K562 (cell line): ENCODE measurements at regions not wholly inside any gene's neighbourhood (a gene's known extent, or its start where the extent isn't known, plus 50 kb on each side); places are given as distances from the start of the nearest gene placed in this dataset.
"Not testable (repeated sequence)": the region's sequence is repeated elsewhere in the genome, so short reads cannot be mapped to it uniquely, and the experiment has no call there.

Experiments
- ARNT ChIP-seq, 2 experiments: fragments of 450-650 bp; IDR thresholded peaks; 2 replicates each; pipeline ENCODE4 v1.6.1; 2016; ENCODE audit warnings: mild to moderate bottlenecking in 1 of 2
- CHD2 ChIP-seq: IDR thresholded peaks from 2 replicates; pipeline ENCODE4 v1.6.1; 2011; ENCODE audit warnings: low read depth, low read length
- ETV6 ChIP-seq, 3 experiments: fragments of 150-350 bp in 1 of 3; sonication (generic) in 1 of 3; formaldehyde crosslinking in 1 of 3; IDR thresholded peaks; 2 replicates each; pipeline versions ENCODE4 v1.6.1 to v1.8.0; 2014 to 2022; ENCODE audit warnings: borderline replicate concordance in 2 of 3, low read depth in 2 of 3, antibody characterized with exemption in 1 of 3, low read length in 1 of 3, mild to moderate bottlenecking in 1 of 3, missing genetic modification reagents in 1 of 3
- RBM22 ChIP-seq: fragments of 200-400 bp; formaldehyde crosslinking; IDR thresholded peaks from 2 replicates; pipeline ENCODE4 v1.6.1; 2018; ENCODE audit warnings: low read length, low read depth; ENCODE audit not compliant: poor library complexity, severe bottlenecking
- SIN3A ChIP-seq, 2 experiments: fragments of 150-350 bp in 1 of 2; IDR thresholded peaks; 2 replicates each; pipeline ENCODE4 v1.6.1; 2011 to 2016; ENCODE audit warnings: borderline replicate concordance in 2 of 2, low read depth in 2 of 2, low read length in 2 of 2, mild to moderate bottlenecking in 2 of 2, moderate library complexity in 2 of 2; ENCODE audit not compliant: control insufficient read depth in 1 of 2
- SMC3 ChIP-seq: conservative IDR thresholded peaks from 2 replicates; pipeline ENCODE4 v1.6.1; 2011; ENCODE audit warnings: low read depth, low read length, improper control_type of control experiment; ENCODE audit not compliant: insufficient read depth
- SP2 ChIP-seq: IDR thresholded peaks from 2 replicates; pipeline ENCODE4 v1.6.1; 2011; ENCODE audit warnings: mild to moderate bottlenecking, low read depth, low read length, moderate library complexity; ENCODE audit not compliant: poor library complexity, severe bottlenecking; ENCODE audit errors: extremely low read depth
- ZNF57 ChIP-seq: fragments of 450-650 bp; formaldehyde crosslinking; IDR thresholded peaks from 2 replicates; pipeline ENCODE4 v1.4.0; 2020; ENCODE audit warnings: mild to moderate bottlenecking, moderate library complexity
- ZNF764 ChIP-seq: fragments of 250-450 bp; sonication (Bioruptor Pico); IDR thresholded peaks from 2 replicates; pipeline ENCODE4 v1.4.0; 2020; ENCODE audit warnings: low read depth, mild to moderate bottlenecking, moderate library complexity
- TF ChIP-seq, protein P1 (sequence below), 2 experiments: fragments of 450-650 bp in 1 of 2; sonication (generic) in 1 of 2; formaldehyde crosslinking in 1 of 2; IDR thresholded peaks in 1 of 2; conservative IDR thresholded peaks in 1 of 2; 2 replicates each; pipeline versions ENCODE4 v1.6.1 to v1.8.1; 2016 to 2023; ENCODE audit warnings: mild to moderate bottlenecking in 2 of 2, moderate library complexity in 2 of 2, inconsistent platforms in 1 of 2, missing genetic modification reagents in 1 of 2
- TF ChIP-seq, protein P2 (sequence below), 2 experiments: fragments of 450-650 bp; IDR thresholded peaks; 2 replicates each; pipeline ENCODE4 v1.6.1; 2016; ENCODE audit warnings: mild to moderate bottlenecking in 2 of 2, borderline replicate concordance in 1 of 2, low read depth in 1 of 2, moderate library complexity in 1 of 2
- TF ChIP-seq, protein P3 (sequence below), 3 experiments: IDR thresholded peaks in 2 of 3; conservative IDR thresholded peaks in 1 of 3; 2 replicates each; pipeline ENCODE4 v1.5.1; 2011 to 2012; ENCODE audit warnings: low read length in 3 of 3, mild to moderate bottlenecking in 3 of 3, control low read depth in 2 of 3, improper control_type of control experiment in 1 of 3, inconsistent platforms in 1 of 3, low read depth in 1 of 3, mixed read lengths in 1 of 3, moderate library complexity in 1 of 3; ENCODE audit not compliant: insufficient read depth in 2 of 3
- TF ChIP-seq, protein P4 (sequence below): fragments of 250-450 bp; sonication (Bioruptor Pico); IDR thresholded peaks from 2 replicates; pipeline ENCODE4 v1.5.0; 2020; ENCODE audit warnings: mild to moderate bottlenecking, borderline replicate concordance
- TF ChIP-seq, protein P5 (sequence below): fragments of 450-650 bp; IDR thresholded peaks from 2 replicates; pipeline ENCODE4 v1.6.1; 2018; ENCODE audit not compliant: partially characterized antibody

DNA sequence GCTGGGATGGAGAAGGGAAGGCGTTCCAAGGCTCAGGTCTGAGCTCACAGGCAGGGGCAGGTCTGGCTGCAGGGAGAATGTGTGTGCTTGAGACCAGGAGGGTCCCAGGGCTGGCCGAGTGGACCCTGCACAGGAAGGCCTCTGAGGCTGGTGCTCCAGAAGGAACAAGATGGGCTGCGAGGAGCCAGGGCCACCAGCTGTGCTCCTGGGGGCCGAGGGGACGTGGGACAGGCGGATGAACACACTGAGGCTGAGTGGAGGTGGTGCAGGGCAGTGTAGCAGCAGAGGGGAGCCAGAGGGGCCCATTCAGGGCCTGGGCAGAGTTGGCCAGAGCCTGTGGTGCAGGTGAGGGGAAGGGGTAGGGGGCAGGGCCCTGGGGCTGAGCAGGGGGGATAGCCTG, 249.7 kb downstream of the TMEM121 start:
- not testable (repeated sequence) for TF ChIP-seq SP2; ZNF57 (CRISPR knock-in tag); SIN3A (IDR thresholded peaks at IDR 0.05; ENCODE audit: borderline replicate concordance in 2 of 2, control insufficient read depth in 1 of 2, low read depth in 2 of 2, low read length in 2 of 2); ETV6 (IDR thresholded peaks at IDR 0.05; ENCODE audit: borderline replicate concordance in 1 of 2, low read depth in 2 of 2, low read length in 1 of 2); ETV6 (CRISPR knock-in tag; IDR thresholded peaks at IDR 0.05; ENCODE audit: borderline replicate concordance); ZNF764 (CRISPR knock-in tag); CHD2; SMC3; RBM22; ARNT (IDR thresholded peaks at IDR 0.05)
- TF ChIP-seq, protein P1, sequence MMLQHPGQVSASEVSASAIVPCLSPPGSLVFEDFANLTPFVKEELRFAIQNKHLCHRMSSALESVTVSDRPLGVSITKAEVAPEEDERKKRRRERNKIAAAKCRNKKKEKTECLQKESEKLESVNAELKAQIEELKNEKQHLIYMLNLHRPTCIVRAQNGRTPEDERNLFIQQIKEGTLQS (IDR thresholded peaks at IDR 0.05): not testable (repeated sequence)
- TF ChIP-seq, protein P1 (CRISPR knock-in tag; conservative IDR thresholded peaks at IDR 0.05): not testable (repeated sequence)
- TF ChIP-seq, protein P2, sequence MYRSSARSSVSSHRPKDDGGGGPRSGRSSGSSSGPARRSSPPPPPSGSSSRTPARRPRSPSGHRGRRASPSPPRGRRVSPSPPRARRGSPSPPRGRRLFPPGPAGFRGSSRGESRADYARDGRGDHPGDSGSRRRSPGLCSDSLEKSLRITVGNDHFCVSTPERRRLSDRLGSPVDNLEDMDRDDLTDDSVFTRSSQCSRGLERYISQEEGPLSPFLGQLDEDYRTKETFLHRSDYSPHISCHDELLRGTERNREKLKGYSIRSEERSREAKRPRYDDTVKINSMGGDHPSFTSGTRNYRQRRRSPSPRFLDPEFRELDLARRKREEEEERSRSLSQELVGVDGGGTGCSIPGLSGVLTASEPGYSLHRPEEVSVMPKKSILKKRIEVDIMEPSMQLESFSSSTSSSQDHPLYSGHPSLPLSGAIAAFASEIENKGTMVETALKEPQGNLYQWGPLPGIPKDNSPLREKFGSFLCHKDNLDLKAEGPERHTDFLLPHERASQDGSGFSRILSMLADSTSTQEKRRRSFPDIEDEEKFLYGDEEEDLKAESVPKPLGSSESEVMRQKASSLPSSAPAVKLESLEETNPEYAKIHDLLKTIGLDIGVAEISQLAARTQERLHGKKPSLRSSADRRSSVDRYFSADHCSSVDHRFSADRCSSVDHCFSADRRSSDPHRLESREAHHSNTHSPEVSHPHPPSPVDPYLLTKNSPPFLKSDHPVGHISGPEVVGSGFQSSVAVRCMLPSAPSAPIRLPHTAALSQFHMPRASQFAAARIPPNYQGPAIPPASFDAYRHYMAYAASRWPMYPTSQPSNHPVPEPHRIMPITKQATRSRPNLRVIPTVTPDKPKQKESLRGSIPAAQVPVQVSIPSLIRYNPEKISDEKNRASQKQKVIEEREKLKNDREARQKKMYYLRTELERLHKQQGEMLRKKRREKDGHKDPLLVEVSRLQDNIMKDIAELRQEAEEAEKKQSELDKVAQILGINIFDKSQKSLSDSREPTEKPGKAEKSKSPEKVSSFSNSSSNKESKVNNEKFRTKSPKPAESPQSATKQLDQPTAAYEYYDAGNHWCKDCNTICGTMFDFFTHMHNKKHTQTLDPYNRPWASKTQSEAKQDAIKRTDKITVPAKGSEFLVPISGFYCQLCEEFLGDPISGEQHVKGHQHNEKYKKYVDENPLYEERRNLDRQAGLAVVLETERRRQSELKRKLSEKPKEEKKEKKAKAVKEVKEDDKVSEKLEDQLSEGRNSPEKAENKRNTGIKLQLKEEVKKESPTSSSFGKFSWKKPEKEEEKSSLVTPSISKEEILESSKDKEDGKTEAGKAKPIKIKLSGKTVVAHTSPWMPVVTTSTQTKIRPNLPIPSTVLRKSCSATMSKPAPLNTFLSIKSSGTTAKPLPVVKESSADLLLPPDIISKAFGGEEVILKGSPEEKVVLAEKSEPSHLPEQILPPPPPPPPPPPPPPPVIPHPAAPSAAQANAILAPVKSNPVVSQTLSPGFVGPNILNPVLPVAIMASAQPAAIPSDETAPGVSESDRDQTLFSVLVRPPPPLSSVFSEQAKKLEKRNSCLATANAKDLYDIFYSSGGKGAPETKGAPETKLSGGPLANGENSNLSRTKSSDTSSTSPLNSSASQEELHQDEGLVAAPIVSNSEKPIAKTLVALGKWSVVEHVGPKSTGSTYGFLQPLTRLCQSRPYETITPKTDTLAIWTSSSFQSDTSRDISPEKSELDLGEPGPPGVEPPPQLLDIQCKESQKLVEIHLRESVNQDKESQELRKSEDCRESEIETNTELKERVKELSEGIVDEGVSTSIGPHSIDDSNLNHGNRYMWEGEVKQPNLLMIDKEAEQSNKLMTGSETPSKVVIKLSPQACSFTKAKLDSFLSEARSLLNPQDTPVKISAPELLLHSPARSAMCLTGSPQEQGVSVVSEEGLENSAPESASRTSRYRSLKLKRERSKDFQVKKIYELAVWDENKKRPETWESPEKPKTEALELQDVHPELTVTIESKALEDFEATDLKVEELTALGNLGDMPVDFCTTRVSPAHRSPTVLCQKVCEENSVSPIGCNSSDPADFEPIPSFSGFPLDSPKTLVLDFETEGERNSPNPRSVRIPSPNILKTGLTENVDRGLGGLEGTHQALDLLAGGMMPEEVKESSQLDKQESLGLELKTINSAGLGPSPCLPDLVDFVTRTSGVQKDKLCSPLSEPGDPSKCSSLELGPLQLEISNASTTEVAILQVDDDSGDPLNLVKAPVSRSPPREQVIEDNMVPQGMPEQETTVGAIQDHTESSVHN (IDR thresholded peaks at IDR 0.05; ENCODE audit: borderline replicate concordance in 1 of 2, low read depth in 1 of 2): not testable (repeated sequence)
- TF ChIP-seq, protein P3, sequence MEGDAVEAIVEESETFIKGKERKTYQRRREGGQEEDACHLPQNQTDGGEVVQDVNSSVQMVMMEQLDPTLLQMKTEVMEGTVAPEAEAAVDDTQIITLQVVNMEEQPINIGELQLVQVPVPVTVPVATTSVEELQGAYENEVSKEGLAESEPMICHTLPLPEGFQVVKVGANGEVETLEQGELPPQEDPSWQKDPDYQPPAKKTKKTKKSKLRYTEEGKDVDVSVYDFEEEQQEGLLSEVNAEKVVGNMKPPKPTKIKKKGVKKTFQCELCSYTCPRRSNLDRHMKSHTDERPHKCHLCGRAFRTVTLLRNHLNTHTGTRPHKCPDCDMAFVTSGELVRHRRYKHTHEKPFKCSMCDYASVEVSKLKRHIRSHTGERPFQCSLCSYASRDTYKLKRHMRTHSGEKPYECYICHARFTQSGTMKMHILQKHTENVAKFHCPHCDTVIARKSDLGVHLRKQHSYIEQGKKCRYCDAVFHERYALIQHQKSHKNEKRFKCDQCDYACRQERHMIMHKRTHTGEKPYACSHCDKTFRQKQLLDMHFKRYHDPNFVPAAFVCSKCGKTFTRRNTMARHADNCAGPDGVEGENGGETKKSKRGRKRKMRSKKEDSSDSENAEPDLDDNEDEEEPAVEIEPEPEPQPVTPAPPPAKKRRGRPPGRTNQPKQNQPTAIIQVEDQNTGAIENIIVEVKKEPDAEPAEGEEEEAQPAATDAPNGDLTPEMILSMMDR (IDR thresholded peaks at IDR 0.05 in 2 of 3, conservative IDR thresholded peaks at IDR 0.05 in 1 of 3; ENCODE audit: insufficient read depth in 2 of 3, low read depth in 1 of 3, low read length in 3 of 3): not testable (repeated sequence)
- TF ChIP-seq, protein P4, sequence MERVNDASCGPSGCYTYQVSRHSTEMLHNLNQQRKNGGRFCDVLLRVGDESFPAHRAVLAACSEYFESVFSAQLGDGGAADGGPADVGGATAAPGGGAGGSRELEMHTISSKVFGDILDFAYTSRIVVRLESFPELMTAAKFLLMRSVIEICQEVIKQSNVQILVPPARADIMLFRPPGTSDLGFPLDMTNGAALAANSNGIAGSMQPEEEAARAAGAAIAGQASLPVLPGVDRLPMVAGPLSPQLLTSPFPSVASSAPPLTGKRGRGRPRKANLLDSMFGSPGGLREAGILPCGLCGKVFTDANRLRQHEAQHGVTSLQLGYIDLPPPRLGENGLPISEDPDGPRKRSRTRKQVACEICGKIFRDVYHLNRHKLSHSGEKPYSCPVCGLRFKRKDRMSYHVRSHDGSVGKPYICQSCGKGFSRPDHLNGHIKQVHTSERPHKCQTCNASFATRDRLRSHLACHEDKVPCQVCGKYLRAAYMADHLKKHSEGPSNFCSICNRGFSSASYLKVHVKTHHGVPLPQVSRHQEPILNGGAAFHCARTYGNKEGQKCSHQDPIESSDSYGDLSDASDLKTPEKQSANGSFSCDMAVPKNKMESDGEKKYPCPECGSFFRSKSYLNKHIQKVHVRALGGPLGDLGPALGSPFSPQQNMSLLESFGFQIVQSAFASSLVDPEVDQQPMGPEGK (CRISPR knock-in tag): not testable (repeated sequence)
- TF ChIP-seq, protein P5, sequence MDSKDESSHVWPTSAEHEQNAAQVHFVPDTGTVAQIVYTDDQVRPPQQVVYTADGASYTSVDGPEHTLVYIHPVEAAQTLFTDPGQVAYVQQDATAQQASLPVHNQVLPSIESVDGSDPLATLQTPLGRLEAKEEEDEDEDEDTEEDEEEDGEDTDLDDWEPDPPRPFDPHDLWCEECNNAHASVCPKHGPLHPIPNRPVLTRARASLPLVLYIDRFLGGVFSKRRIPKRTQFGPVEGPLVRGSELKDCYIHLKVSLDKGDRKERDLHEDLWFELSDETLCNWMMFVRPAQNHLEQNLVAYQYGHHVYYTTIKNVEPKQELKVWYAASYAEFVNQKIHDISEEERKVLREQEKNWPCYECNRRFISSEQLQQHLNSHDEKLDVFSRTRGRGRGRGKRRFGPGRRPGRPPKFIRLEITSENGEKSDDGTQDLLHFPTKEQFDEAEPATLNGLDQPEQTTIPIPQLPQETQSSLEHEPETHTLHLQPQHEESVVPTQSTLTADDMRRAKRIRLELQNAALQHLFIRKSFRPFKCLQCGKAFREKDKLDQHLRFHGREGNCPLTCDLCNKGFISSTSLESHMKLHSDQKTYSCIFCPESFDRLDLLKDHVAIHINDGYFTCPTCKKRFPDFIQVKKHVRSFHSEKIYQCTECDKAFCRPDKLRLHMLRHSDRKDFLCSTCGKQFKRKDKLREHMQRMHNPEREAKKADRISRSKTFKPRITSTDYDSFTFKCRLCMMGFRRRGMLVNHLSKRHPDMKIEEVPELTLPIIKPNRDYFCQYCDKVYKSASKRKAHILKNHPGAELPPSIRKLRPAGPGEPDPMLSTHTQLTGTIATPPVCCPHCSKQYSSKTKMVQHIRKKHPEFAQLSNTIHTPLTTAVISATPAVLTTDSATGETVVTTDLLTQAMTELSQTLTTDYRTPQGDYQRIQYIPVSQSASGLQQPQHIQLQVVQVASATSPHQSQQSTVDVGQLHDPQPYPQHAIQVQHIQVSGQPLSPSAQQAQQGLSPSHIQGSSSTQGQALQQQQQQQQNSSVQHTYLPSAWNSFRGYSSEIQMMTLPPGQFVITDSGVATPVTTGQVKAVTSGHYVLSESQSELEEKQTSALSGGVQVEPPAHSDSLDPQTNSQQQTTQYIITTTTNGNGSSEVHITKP: not testable (repeated sequence)
